NCI-H1694 treated with DMSO at 0.1 percent for 48 hours (cell line): ENCODE measurements at regions not wholly inside any gene's neighbourhood (a gene's known extent, or its start where the extent isn't known, plus 50 kb on each side); places are given as distances from the start of the nearest gene placed in this dataset.
"Not testable (repeated sequence)": the region's sequence is repeated elsewhere in the genome, so short reads cannot be mapped to it uniquely, and the experiment has no call there.

Experiments
- DNase-seq: peaks from one replicate; lab custom pipeline; 2025; lab: John Stamatoyannopoulos, UW

GRCh38 chr21:36207577-36208320 is 51.1 kb downstream of the DOP1B start:
- DNase-seq, result no peak

GRCh38 chr21:36208326-36209013 is 51.8 kb downstream of the DOP1B start:
- no peak for DNase-seq

- DNase-seq, result peak; percentile 56
Observed at GRCh38 chr21:36209626-36210171, 53.1 kb downstream of the DOP1B start.

- DNase-seq, result no peak
Observed at GRCh38 chr21:36210779-36211659, 54.4 kb downstream of the DOP1B start.

- DNase-seq, result no peak
Observed at GRCh38 chr21:36211660-36212512, 55.3 kb downstream of the DOP1B start.

- no peak for DNase-seq
Observed at GRCh38 chr21:36212513-36212780, 55.8 kb downstream of the DOP1B start.

- DNase-seq, result no peak
Observed at GRCh38 chr21:36214561-36214960, 57.9 kb downstream of the DOP1B start.

GRCh38 chr21:36217743-36218142 is 61.1 kb downstream of the DOP1B start:
- DNase-seq, result no peak

GRCh38 chr21:36218691-36219090 is 62.1 kb downstream of the DOP1B start:
- DNase-seq, result no peak

- DNase-seq, result no peak
Observed at GRCh38 chr21:36223451-36223850, 66.8 kb downstream of the DOP1B start.

- DNase-seq, result no peak
Observed at GRCh38 chr21:36229181-36229580, 72.6 kb downstream of the DOP1B start.

GRCh38 chr21:36231444-36231843 is 74.8 kb downstream of the DOP1B start:
- not testable (repeated sequence) for DNase-seq

GRCh38 chr21:36232641-36233040 is 76.0 kb downstream of the DOP1B start:
- no peak for DNase-seq

- no peak for DNase-seq
Observed at GRCh38 chr21:36235058-36235582, 78.5 kb downstream of the DOP1B start.

- DNase-seq, result no peak
Observed at GRCh38 chr21:36236052-36236730, 79.6 kb downstream of the DOP1B start.

GRCh38 chr21:36237441-36237840 is 80.8 kb downstream of the DOP1B start:
- no peak for DNase-seq

- DNase-seq, result no peak
Observed at GRCh38 chr21:36239585-36239984, 80.4 kb upstream of the MORC3 start.

GRCh38 chr21:36241717-36242116 is 78.3 kb upstream of the MORC3 start:
- DNase-seq, result no peak

GRCh38 chr21:36245115-36245514 is 74.9 kb upstream of the MORC3 start:
- no peak for DNase-seq

GRCh38 chr21:36245649-36246048 is 74.3 kb upstream of the MORC3 start:
- no peak for DNase-seq
